GM23248 (cell line): ENCODE measurements at regions not wholly inside any gene's neighbourhood (a gene's known extent, or its start where the extent isn't known, plus 50 kb on each side); places are given as distances from the start of the nearest gene placed in this dataset.
"Not testable (repeated sequence)": the region's sequence is repeated elsewhere in the genome, so short reads cannot be mapped to it uniquely, and the experiment has no call there.

Experiments used
- DNase-seq: peaks from one replicate; pipeline ENCODE4 v3.0.0-alpha.2; 2015
- H2AFZ ChIP-seq: fragments of 200-600 bp; sonication (generic); 2 replicates; pipeline ENCODE4 v1.6.1; 2016; ENCODE audit warnings: antibody characterized with exemption
- H3F3A ChIP-seq: fragments of 200-600 bp; sonication (generic); 2 replicates; pipeline ENCODE4 v1.6.1; 2016; ENCODE audit warnings: mild to moderate bottlenecking, antibody characterized with exemption, mixed run types; ENCODE audit not compliant: insufficient read depth
- H3K27ac ChIP-seq: fragments of 200-600 bp; sonication (generic); 2 replicates; pipeline ENCODE4 v1.5.1; 2016; ENCODE audit warnings: mild to moderate bottlenecking
- H3K27me3 ChIP-seq: fragments of 200-600 bp; sonication (generic); replicated peaks from 2 replicates; pipeline ENCODE4 v1.6.1; 2016; ENCODE audit warnings: mild to moderate bottlenecking; ENCODE audit not compliant: insufficient read depth
- H3K36me3 ChIP-seq: fragments of 200-600 bp; sonication (generic); 2 replicates; pipeline ENCODE4 v1.6.1; 2016; ENCODE audit warnings: low read depth, mild to moderate bottlenecking
- H3K4me1 ChIP-seq: fragments of 200-600 bp; sonication (generic); 2 replicates; pipeline ENCODE4 v1.6.1; 2016; ENCODE audit warnings: mild to moderate bottlenecking; ENCODE audit not compliant: insufficient read depth
- H3K4me2 ChIP-seq: fragments of 200-600 bp; sonication (generic); one replicate; pipeline ENCODE4 v1.6.1; 2016; ENCODE audit warnings: mild to moderate bottlenecking; ENCODE audit not compliant: unreplicated experiment
- H3K4me3 ChIP-seq: fragments of 200-600 bp; sonication (generic); 2 replicates; pipeline ENCODE4 v1.5.1; 2016; ENCODE audit warnings: mild to moderate bottlenecking
- H3K79me2 ChIP-seq: fragments of 200-600 bp; sonication (generic); 2 replicates; pipeline ENCODE4 v1.6.1; 2016; ENCODE audit warnings: mild to moderate bottlenecking; ENCODE audit not compliant: insufficient read depth
- H3K9ac ChIP-seq: fragments of 200-600 bp; sonication (generic); 2 replicates; pipeline ENCODE4 v1.6.1; 2016; ENCODE audit warnings: mild to moderate bottlenecking
- H3K9me2 ChIP-seq: fragments of 200-600 bp; sonication (generic); 2 replicates; pipeline ENCODE4 v1.6.1; 2016; ENCODE audit warnings: mixed run types, mild to moderate bottlenecking, moderate library complexity; ENCODE audit not compliant: insufficient read depth
- H3K9me3 ChIP-seq: fragments of 200-600 bp; sonication (generic); one replicate; pipeline ENCODE4 v1.6.1; 2017; ENCODE audit warnings: low read depth
- H4K20me1 ChIP-seq: fragments of 200-600 bp; sonication (generic); 2 replicates; pipeline ENCODE4 v1.6.0; 2016; ENCODE audit not compliant: insufficient read depth
- WGBS, 2 experiments: methylation state at CpG; one replicate each; pipeline ENCODE4 v1.1.6; 2015 to 2017; ENCODE audit warnings: low lambda C conversion rate in 2 of 2, low coverage in 1 of 2; ENCODE audit errors: missing lambda C conversion rate in 2 of 2; 5-methylcytosine and 5-hydroxymethylcytosine counted together
- in situ Hi-C: fragments of 300-500 bp; cut with MboI; formaldehyde crosslinking; loops from 2 replicates; pipeline ENCODE4 v1.15.0; 2020

GRCh38 chr3:91348064-91348463, 2240.6 kb downstream of the EPHA3 start:
- H4K20me1 ChIP-seq, in situ Hi-C loops, H3K27ac ChIP-seq, H3K9me2 ChIP-seq, H3K36me3 ChIP-seq, H3K4me2 ChIP-seq, H3K9me3 ChIP-seq, H3K79me2 ChIP-seq, DNase-seq, H3K27me3 ChIP-seq, H3F3A ChIP-seq, H3K4me1 ChIP-seq, H2AFZ ChIP-seq, H3K4me3 ChIP-seq, H3K9ac ChIP-seq: not testable (repeated sequence)
- 10 to 17% methylated on average over 2 of the region's 2 CpGs for WGBS, 2 experiments

DNA sequence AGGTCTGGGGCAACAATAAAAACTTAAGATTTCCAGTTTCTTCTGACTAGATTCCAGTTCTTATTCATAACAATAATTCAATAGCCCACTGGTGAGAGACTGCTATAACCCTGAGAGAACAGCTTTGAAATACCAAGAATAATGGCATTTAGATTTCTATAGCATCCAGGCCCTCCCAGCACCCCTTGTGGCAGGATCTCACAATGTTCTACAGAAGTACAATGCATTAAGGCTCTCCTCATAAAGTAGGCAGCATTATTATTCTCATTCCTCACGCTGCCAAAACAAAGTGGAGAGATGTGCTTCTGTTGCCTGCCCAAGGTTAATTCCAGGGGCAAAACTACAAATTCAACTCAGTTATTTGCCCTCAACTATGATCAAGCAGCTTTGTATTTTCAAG, 2241.7 kb downstream of the EPHA3 start:
- 22 to 23% methylated on average over 1 of the region's 1 CpG for WGBS, 2 experiments
- H3K27ac ChIP-seq, in situ Hi-C loops, H3K9me3 ChIP-seq, H3K9ac ChIP-seq, H3F3A ChIP-seq, H3K27me3 ChIP-seq, H4K20me1 ChIP-seq, H3K4me2 ChIP-seq, DNase-seq, H3K4me1 ChIP-seq, H3K4me3 ChIP-seq, H3K9me2 ChIP-seq, H3K79me2 ChIP-seq, H3K36me3 ChIP-seq, H2AFZ ChIP-seq: not testable (repeated sequence)

DNA sequence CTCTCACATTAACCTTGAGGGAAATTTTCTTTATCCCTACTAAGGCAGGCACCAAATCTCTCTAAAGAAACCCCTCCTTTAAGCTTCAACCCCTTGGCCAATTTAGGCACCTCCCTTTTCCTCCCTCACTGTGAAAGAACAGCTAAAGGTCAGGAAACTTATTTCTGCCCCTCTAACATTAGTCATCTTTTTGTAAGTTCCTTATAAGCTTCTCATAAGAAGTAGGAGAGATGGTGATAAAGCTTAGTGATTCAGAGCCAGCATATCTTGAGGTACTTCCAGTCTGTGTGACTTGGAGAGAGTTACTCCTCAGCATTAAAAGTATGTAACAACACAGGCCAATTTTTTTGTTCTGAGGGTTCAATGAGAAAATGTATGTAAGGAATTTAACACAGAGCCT, 2244.7 kb downstream of the EPHA3 start:
- H3K4me2 ChIP-seq, H3K36me3 ChIP-seq, H3K9me2 ChIP-seq, H3K27me3 ChIP-seq, H3K27ac ChIP-seq, H3K4me1 ChIP-seq, H3F3A ChIP-seq, H3K79me2 ChIP-seq, in situ Hi-C loops, H3K9ac ChIP-seq, H4K20me1 ChIP-seq, H3K9me3 ChIP-seq, H2AFZ ChIP-seq, DNase-seq, H3K4me3 ChIP-seq: not testable (repeated sequence)

GRCh38 chr3:91359278-91359677, 2251.9 kb downstream of the EPHA3 start:
- H4K20me1 ChIP-seq, H3K9me3 ChIP-seq, H3K9me2 ChIP-seq, H3K27ac ChIP-seq, DNase-seq, H2AFZ ChIP-seq, H3K36me3 ChIP-seq, H3K9ac ChIP-seq, H3F3A ChIP-seq, H3K27me3 ChIP-seq, H3K4me1 ChIP-seq, H3K79me2 ChIP-seq, in situ Hi-C loops, H3K4me2 ChIP-seq, H3K4me3 ChIP-seq: not testable (repeated sequence)

- H3K27me3 ChIP-seq, H3K9me3 ChIP-seq, H3K27ac ChIP-seq, DNase-seq, H3K4me2 ChIP-seq, H3K79me2 ChIP-seq, H3K4me3 ChIP-seq, H3K36me3 ChIP-seq, H2AFZ ChIP-seq, H3F3A ChIP-seq, H3K9me2 ChIP-seq, H3K9ac ChIP-seq, H4K20me1 ChIP-seq, H3K4me1 ChIP-seq, in situ Hi-C loops: not testable (repeated sequence)
- WGBS, 2 experiments, result 16 to 21% methylated on average over 5 of the region's 5 CpGs
Observed at GRCh38 chr3:91383100-91383894, 2275.9 kb downstream of the EPHA3 start.

DNA sequence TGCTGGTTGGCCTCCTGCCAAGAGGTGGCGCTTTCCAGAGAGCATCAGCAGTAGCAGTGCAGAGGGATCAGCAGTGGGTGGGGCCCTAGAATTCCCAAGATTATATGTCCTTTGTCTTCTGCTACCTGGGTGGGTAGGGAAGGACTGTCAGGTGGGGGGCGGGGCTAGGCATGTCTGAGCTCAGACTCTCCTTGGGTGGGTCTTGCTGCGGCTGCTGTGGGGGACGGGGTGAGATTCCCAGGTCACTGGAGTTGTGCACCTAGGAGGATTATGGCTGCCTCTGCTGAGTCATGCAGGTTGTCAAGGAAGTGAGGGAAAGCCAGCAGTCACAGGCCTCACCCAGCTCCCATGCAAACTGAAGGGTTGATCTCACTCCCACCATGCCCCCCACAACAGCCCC, 2296.5 kb downstream of the EPHA3 start:
- H3F3A ChIP-seq, in situ Hi-C loops, H2AFZ ChIP-seq, H3K4me3 ChIP-seq, H3K4me1 ChIP-seq, H3K4me2 ChIP-seq, H3K36me3 ChIP-seq, H3K79me2 ChIP-seq, H3K9me3 ChIP-seq, H3K9me2 ChIP-seq, H3K27ac ChIP-seq, H4K20me1 ChIP-seq, DNase-seq, H3K9ac ChIP-seq, H3K27me3 ChIP-seq: not testable (repeated sequence)
- 39 to 69% methylated on average over 3 to 4 of the region's 4 CpGs for WGBS, 2 experiments

DNA sequence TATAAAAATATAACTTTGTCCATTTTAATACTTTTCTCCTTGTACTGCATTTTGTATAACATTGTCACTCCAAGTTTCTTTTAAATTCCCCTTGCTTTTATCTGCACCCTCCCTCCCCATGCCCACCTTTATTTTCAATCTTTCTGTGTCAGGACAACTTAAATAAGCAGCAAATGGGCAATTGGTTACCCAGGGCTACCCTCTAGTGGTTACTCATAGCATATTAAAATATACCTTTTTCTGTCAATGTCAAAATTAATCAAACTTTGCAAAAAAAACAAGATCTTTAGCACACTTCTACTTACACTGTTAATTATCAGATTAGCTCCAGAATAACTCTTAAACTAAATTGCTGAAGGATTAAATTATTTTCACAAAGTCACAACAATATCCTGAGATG, 2334.6 kb downstream of the EPHA3 start:
- H3K27ac ChIP-seq, H3K9ac ChIP-seq, H3K9me2 ChIP-seq, H3K9me3 ChIP-seq, in situ Hi-C loops, H3F3A ChIP-seq, H4K20me1 ChIP-seq, H3K4me3 ChIP-seq, H2AFZ ChIP-seq, H3K4me2 ChIP-seq, H3K27me3 ChIP-seq, H3K36me3 ChIP-seq, H3K79me2 ChIP-seq, H3K4me1 ChIP-seq, DNase-seq: not testable (repeated sequence)

DNA sequence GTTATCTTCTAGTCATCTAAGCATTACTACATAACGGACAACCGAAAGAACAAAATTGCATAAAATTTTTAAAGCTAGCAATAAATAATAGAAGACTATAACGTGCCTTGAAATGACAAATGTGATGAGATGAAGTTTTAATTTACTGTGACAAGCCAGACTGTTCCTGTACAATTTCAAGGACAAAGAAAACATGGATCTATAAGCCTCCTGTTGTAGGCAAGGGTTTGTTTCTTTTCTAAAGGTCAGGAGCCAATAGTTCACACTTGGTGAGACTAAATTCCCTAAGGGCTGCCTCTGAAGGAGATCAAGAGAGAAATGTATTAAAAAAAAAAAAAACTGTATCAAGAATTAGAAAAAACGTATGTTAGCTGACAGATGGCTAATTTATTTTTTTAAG, 2335.1 kb downstream of the EPHA3 start:
- H3K4me3 ChIP-seq, H3F3A ChIP-seq, H4K20me1 ChIP-seq, H3K36me3 ChIP-seq, H3K9me3 ChIP-seq, H3K9ac ChIP-seq, H3K4me2 ChIP-seq, H3K27me3 ChIP-seq, H3K4me1 ChIP-seq, in situ Hi-C loops, H3K79me2 ChIP-seq, H3K9me2 ChIP-seq, H2AFZ ChIP-seq, H3K27ac ChIP-seq, DNase-seq: not testable (repeated sequence)
- WGBS, 2 experiments, result 44 to 46% methylated on average over 4 of the region's 4 CpGs
